Mammary epithelial cell (primary cell): ENCODE measurements at regions not wholly inside any gene's neighbourhood (a gene's known extent, or its start where the extent isn't known, plus 50 kb on each side); places are given as distances from the start of the nearest gene placed in this dataset.

Experiments used
- EZH2 ChIP-seq: IDR thresholded peaks from 2 replicates; pipeline ENCODE4 v1.6.1; 2012; ENCODE audit warnings: low read length, inconsistent platforms, borderline replicate concordance
- TF ChIP-seq, protein P1 (sequence below), 2 donors: IDR thresholded peaks in 1 of 2; conservative IDR thresholded peaks in 1 of 2; 2 replicates each; pipeline ENCODE4 v1.5.1; 2011 to 2012; ENCODE audit warnings: inconsistent platforms in 2 of 2, low read length in 2 of 2, mild to moderate bottlenecking in 2 of 2, control low read depth in 1 of 2, low read depth in 1 of 2; ENCODE audit not compliant: insufficient read depth in 1 of 2; ENCODE audit errors: extremely low read depth in 1 of 2

- TF ChIP-seq EZH2: no peak
- TF ChIP-seq, protein P1, sequence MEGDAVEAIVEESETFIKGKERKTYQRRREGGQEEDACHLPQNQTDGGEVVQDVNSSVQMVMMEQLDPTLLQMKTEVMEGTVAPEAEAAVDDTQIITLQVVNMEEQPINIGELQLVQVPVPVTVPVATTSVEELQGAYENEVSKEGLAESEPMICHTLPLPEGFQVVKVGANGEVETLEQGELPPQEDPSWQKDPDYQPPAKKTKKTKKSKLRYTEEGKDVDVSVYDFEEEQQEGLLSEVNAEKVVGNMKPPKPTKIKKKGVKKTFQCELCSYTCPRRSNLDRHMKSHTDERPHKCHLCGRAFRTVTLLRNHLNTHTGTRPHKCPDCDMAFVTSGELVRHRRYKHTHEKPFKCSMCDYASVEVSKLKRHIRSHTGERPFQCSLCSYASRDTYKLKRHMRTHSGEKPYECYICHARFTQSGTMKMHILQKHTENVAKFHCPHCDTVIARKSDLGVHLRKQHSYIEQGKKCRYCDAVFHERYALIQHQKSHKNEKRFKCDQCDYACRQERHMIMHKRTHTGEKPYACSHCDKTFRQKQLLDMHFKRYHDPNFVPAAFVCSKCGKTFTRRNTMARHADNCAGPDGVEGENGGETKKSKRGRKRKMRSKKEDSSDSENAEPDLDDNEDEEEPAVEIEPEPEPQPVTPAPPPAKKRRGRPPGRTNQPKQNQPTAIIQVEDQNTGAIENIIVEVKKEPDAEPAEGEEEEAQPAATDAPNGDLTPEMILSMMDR (conservative IDR thresholded peaks at IDR 0.05 in 1 of 2, IDR thresholded peaks at IDR 0.05 in 1 of 2; ENCODE audit: extremely low read depth in 1 of 2, insufficient read depth in 1 of 2, low read depth in 1 of 2, low read length in 2 of 2): no peak
Observed at GRCh38 chr3:104816716-104817115, 550.0 kb upstream of the ALCAM start.
